Ectodermal cell (in vitro differentiated cells): ENCODE measurements at regions not wholly inside any gene's neighbourhood (a gene's known extent, or its start where the extent isn't known, plus 50 kb on each side); places are given as distances from the start of the nearest gene placed in this dataset.

Source experiments
- H3K27ac ChIP-seq: 2 replicates; pipeline ENCODE4 v1.7.0; 2013; ENCODE audit warnings: mild to moderate bottlenecking, low read depth, low read length; ENCODE audit not compliant: insufficient read depth, poor library complexity, severe bottlenecking
- H3K27me3 ChIP-seq: 2 replicates; pipeline ENCODE4 v1.7.0; 2013; ENCODE audit warnings: mild to moderate bottlenecking, low read length; ENCODE audit not compliant: insufficient read depth, control insufficient read depth, poor library complexity, severe bottlenecking
- H3K36me3 ChIP-seq: one replicate; pipeline ENCODE4 v1.7.0; 2013; ENCODE audit warnings: low read length; ENCODE audit not compliant: control insufficient read depth, insufficient read depth
- H3K4me1 ChIP-seq: one replicate; pipeline ENCODE4 v1.7.0; 2013; ENCODE audit warnings: low read length; ENCODE audit not compliant: control insufficient read depth, insufficient read depth
- H3K4me3 ChIP-seq: 2 replicates; pipeline ENCODE4 v1.7.0; 2013; ENCODE audit warnings: low read depth, low read length, control low read depth; ENCODE audit not compliant: insufficient read depth
- H3K9me3 ChIP-seq: 2 replicates; pipeline ENCODE4 v1.7.0; 2013; ENCODE audit warnings: mild to moderate bottlenecking, low read length, moderate library complexity; ENCODE audit not compliant: control insufficient read depth
- WGBS, 2 experiments: methylation state at CpG; one replicate each; pipeline ENCODE4 v1.1.7; 2013; ENCODE audit warnings: missing lambda C conversion rate in 2 of 2; 5-methylcytosine and 5-hydroxymethylcytosine counted together

- WGBS, 2 experiments, result 89 to 100% methylated on average over 1 of the region's 1 CpG
- H3K9me3 ChIP-seq, result no peaks in the 10 kb centered on the region
- no peaks in the 10 kb centered on the region for H3K27me3 ChIP-seq
- H3K27ac ChIP-seq, result no peak overlapping the region
- no peak overlapping the region for H3K4me3 ChIP-seq
- H3K36me3 ChIP-seq, result no peaks in the 10 kb centered on the region
- no peaks in the 10 kb centered on the region for H3K4me1 ChIP-seq
Observed at GRCh38 chr7:9836671-9837070, 1137.0 kb upstream of the PHF14 start.

- H3K36me3 ChIP-seq, result no peaks in the 10 kb centered on the region
- H3K9me3 ChIP-seq, result no peaks in the 10 kb centered on the region
- no peaks in the 10 kb centered on the region for H3K27me3 ChIP-seq
- 90 to 100% methylated on average over 1 to 2 of the region's 2 CpGs for WGBS, 2 experiments
- H3K4me3 ChIP-seq, result no peak overlapping the region
- no peaks in the 10 kb centered on the region for H3K4me1 ChIP-seq
- no peak overlapping the region for H3K27ac ChIP-seq
Observed at GRCh38 chr7:9842301-9842700, 1131.4 kb upstream of the PHF14 start.

- Histone ChIP-seq H3K4me3 (no peak overlapping the region), H3K36me3 (no peaks in the 10 kb centered on the region), H3K27me3 (no peaks in the 10 kb centered on the region), H3K27ac (no peak overlapping the region), H3K9me3 (no peaks in the 10 kb centered on the region), H3K4me1 (no peaks in the 10 kb centered on the region)
- WGBS, 2 experiments, result 98 to 100% methylated on average over 1 to 3 of the region's 3 CpGs
Observed at GRCh38 chr7:9846902-9847301, 1126.8 kb upstream of the PHF14 start.

GRCh38 chr7:9854605-9855004 lies 1119.1 kb upstream of the PHF14 start:
- Histone ChIP-seq H3K27me3 (no peaks in the 10 kb centered on the region), H3K27ac (no peak overlapping the region), H3K4me3 (no peak overlapping the region), H3K36me3 (no peaks in the 10 kb centered on the region), H3K9me3 (no peaks in the 10 kb centered on the region), H3K4me1 (no peaks in the 10 kb centered on the region)
- 92 to 100% methylated on average over 1 to 2 of the region's 2 CpGs for WGBS, 2 experiments

GRCh38 chr7:9856668-9857067 lies 1117.0 kb upstream of the PHF14 start:
- WGBS, 2 experiments, result 94 to 100% methylated on average over 1 of the region's 1 CpG
- H3K27ac ChIP-seq, result no peak overlapping the region
- no peak overlapping the region for H3K4me3 ChIP-seq
- no peaks in the 10 kb centered on the region for H3K4me1 ChIP-seq
- no peaks in the 10 kb centered on the region for H3K27me3 ChIP-seq
- no peaks in the 10 kb centered on the region for H3K9me3 ChIP-seq
- H3K36me3 ChIP-seq, result no peaks in the 10 kb centered on the region

- H3K4me1 ChIP-seq, result no peaks in the 10 kb centered on the region
- no peaks in the 10 kb centered on the region for H3K36me3 ChIP-seq
- no peaks in the 10 kb centered on the region for H3K27me3 ChIP-seq
- no peak overlapping the region for H3K4me3 ChIP-seq
- no peak overlapping the region for H3K27ac ChIP-seq
- H3K9me3 ChIP-seq, result no peaks in the 10 kb centered on the region
- 96% methylated on average over 3 of the region's 3 CpGs for WGBS, 2 experiments
Observed at GRCh38 chr7:9863545-9863944, 1110.1 kb upstream of the PHF14 start.

GRCh38 chr7:9869151-9869550 lies 1104.5 kb upstream of the PHF14 start:
- H3K27me3 ChIP-seq, result no peaks in the 10 kb centered on the region
- H3K27ac ChIP-seq, result no peak overlapping the region
- no peak overlapping the region for H3K4me3 ChIP-seq
- no peaks in the 10 kb centered on the region for H3K4me1 ChIP-seq
- H3K9me3 ChIP-seq, result no peaks in the 10 kb centered on the region
- WGBS, 2 experiments, result no CpG with 5 or more reads among the region's 1 CpG
- H3K36me3 ChIP-seq, result no peaks in the 10 kb centered on the region

- H3K27ac ChIP-seq, result no peak overlapping the region
- no peaks in the 10 kb centered on the region for H3K4me1 ChIP-seq
- 83 to 100% methylated on average over 1 of the region's 2 CpGs for WGBS, 2 experiments
- H3K4me3 ChIP-seq, result no peak overlapping the region
- H3K27me3 ChIP-seq, result no peaks in the 10 kb centered on the region
- H3K36me3 ChIP-seq, result no peaks in the 10 kb centered on the region
- H3K9me3 ChIP-seq, result no peaks in the 10 kb centered on the region
Observed at GRCh38 chr7:9869566-9869965, 1104.1 kb upstream of the PHF14 start.

GRCh38 chr7:9870674-9871073 lies 1103.0 kb upstream of the PHF14 start:
- no peaks in the 10 kb centered on the region for H3K36me3 ChIP-seq
- WGBS, 2 experiments, result 93 to 97% methylated on average over 3 to 4 of the region's 4 CpGs

GRCh38 chr7:9874182-9874581 lies 1099.5 kb upstream of the PHF14 start:
- Histone ChIP-seq H3K4me1 (no peaks in the 10 kb centered on the region), H3K27me3 (no peaks in the 10 kb centered on the region), H3K4me3 (no peak overlapping the region), H3K9me3 (no peaks in the 10 kb centered on the region), H3K36me3 (no peaks in the 10 kb centered on the region), H3K27ac (no peak overlapping the region)
- no CpG with 5 or more reads among the region's 1 CpG for WGBS, 2 experiments

More at GRCh38 chr7:9870674-9871073, 1103.0 kb upstream of the PHF14 start:
- no peaks in the 10 kb centered on the region for H3K4me1 ChIP-seq
- H3K27ac ChIP-seq, result no peak overlapping the region
- no peaks in the 10 kb centered on the region for H3K27me3 ChIP-seq
- no peak overlapping the region for H3K4me3 ChIP-seq
- H3K9me3 ChIP-seq, result no peaks in the 10 kb centered on the region

- no peak overlapping the region for H3K27ac ChIP-seq
- H3K9me3 ChIP-seq, result no peaks in the 10 kb centered on the region
- H3K36me3 ChIP-seq, result no peaks in the 10 kb centered on the region
- no peaks in the 10 kb centered on the region for H3K27me3 ChIP-seq
- no peaks in the 10 kb centered on the region for H3K4me1 ChIP-seq
- no peak overlapping the region for H3K4me3 ChIP-seq
Observed at GRCh38 chr7:9876053-9876452, 1097.6 kb upstream of the PHF14 start.
